Keratinocyte (primary cell): ENCODE measurements at regions not wholly inside any gene's neighbourhood (a gene's known extent, or its start where the extent isn't known, plus 50 kb on each side); places are given as distances from the start of the nearest gene placed in this dataset.
A peak's percentile ranks its signal among the peaks of the same experiment; 100 is the strongest.

Experiments used
- DNase-seq: peaks from one replicate; pipeline ENCODE4 v3.0.0-alpha.2; 2011; ENCODE audit warnings: low read depth, missing footprints, low spot score
- FAIRE-seq: peaks from 2 replicates; lab custom pipeline; 2011; peaks lifted over from hg19 to GRCh38; lab: Jason Lieb, UNC
- H2AFZ ChIP-seq: 2 replicates; pipeline ENCODE4 v1.6.0; 2012; ENCODE audit warnings: low read length, control low read depth, inconsistent platforms; ENCODE audit not compliant: control insufficient read depth
- H3K27ac ChIP-seq: 2 replicates; pipeline ENCODE4 v1.5.1; 2011; ENCODE audit warnings: low read length; ENCODE audit not compliant: control insufficient read depth, insufficient read depth
- H3K27me3 ChIP-seq: 3 replicates; pipeline ENCODE4 v1.6.0; 2011; ENCODE audit warnings: low read length; ENCODE audit not compliant: control insufficient read depth, insufficient read depth; ENCODE audit errors: extremely low read depth
- H3K36me3 ChIP-seq, 2 experiments: 2 replicates in 1 of 2; 3 replicates in 1 of 2; pipeline ENCODE4 v1.5.1; 2011; ENCODE audit warnings: low read length in 2 of 2, mild to moderate bottlenecking in 1 of 2; ENCODE audit not compliant: control insufficient read depth in 2 of 2, insufficient read depth in 2 of 2; ENCODE audit errors: extremely low read depth in 1 of 2
- H3K4me1 ChIP-seq: 3 replicates; pipeline ENCODE4 v1.5.1; 2011; ENCODE audit warnings: low read length; ENCODE audit not compliant: control insufficient read depth, insufficient read depth; ENCODE audit errors: extremely low read depth
- H3K4me2 ChIP-seq: 3 replicates; pipeline ENCODE4 v1.6.0; 2011; ENCODE audit warnings: low read depth, low read length; ENCODE audit not compliant: control insufficient read depth, insufficient read depth; ENCODE audit errors: extremely low read depth
- H3K4me3 ChIP-seq, 3 experiments: fragments of 200-600 bp in 1 of 3; sonication (generic) in 1 of 3; 2 replicates in 2 of 3; 3 replicates in 1 of 3; pipeline ENCODE4 v1.5.1; 2011 to 2016; ENCODE audit warnings: low read length in 3 of 3, mild to moderate bottlenecking in 3 of 3, control low read depth in 2 of 3, inconsistent platforms in 1 of 3, low read depth in 1 of 3, mixed read lengths in 1 of 3, mixed run types in 1 of 3, moderate library complexity in 1 of 3; ENCODE audit not compliant: control insufficient read depth in 2 of 3, insufficient read depth in 2 of 3; ENCODE audit errors: extremely low read depth in 1 of 3
- H3K79me2 ChIP-seq: 2 replicates; pipeline ENCODE4 v1.6.0; 2012; ENCODE audit warnings: low read length; ENCODE audit not compliant: control insufficient read depth, insufficient read depth
- H3K9ac ChIP-seq: 3 replicates; pipeline ENCODE4 v1.6.0; 2011; ENCODE audit warnings: low read length; ENCODE audit not compliant: control insufficient read depth, insufficient read depth; ENCODE audit errors: extremely low read depth
- H3K9me1 ChIP-seq: 3 replicates; pipeline ENCODE4 v1.6.0; 2011; ENCODE audit warnings: low read length; ENCODE audit not compliant: control insufficient read depth, insufficient read depth; ENCODE audit errors: extremely low read depth
- H3K9me3 ChIP-seq: 2 replicates; pipeline ENCODE4 v1.5.1; 2012; ENCODE audit warnings: low read depth, low read length; ENCODE audit not compliant: control insufficient read depth
- H4K20me1 ChIP-seq: 3 replicates; pipeline ENCODE4 v1.6.0; 2011; ENCODE audit warnings: low read length; ENCODE audit not compliant: control insufficient read depth, insufficient read depth; ENCODE audit errors: extremely low read depth
- CTCF ChIP-seq, 3 experiments: IDR thresholded peaks in 1 of 3; conservative IDR thresholded peaks in 1 of 3; optimal IDR thresholded peaks in 1 of 3; 2 replicates in 2 of 3; 3 replicates in 1 of 3; pipeline versions ENCODE3 to v1.5.1; 2011; ENCODE audit warnings: low read length in 3 of 3, mild to moderate bottlenecking in 3 of 3, moderate library complexity in 2 of 3, control low read depth in 1 of 3, inconsistent platforms in 1 of 3; ENCODE audit not compliant: insufficient read depth in 2 of 3; ENCODE audit errors: extremely low read depth in 1 of 3
- EZH2 ChIP-seq: IDR thresholded peaks from one replicate; pipeline ENCODE4 v1.6.1; 2012; ENCODE audit warnings: inconsistent platforms, mild to moderate bottlenecking, low read length, moderate library complexity
- dilution Hi-C: fragments of 300-500 bp; cut with MboI; formaldehyde crosslinking; loops from one replicate; pipeline ENCODE4 v1.7.0; 2020; ENCODE audit warnings: low sequenced_read_pairs; ENCODE audit not compliant: extremely low pct_ligation_motif_present

GRCh38 chr6:26243132-26243531, 121.9 kb upstream of the BTN3A2 start:
- H3K27ac ChIP-seq: peak overlapping the region; percentile 44
- no peaks in the 10 kb centered on the region for H3K27me3 ChIP-seq
- H4K20me1 ChIP-seq: no peaks in the 10 kb centered on the region
- no peak overlapping the region for H3K4me3 ChIP-seq
- no peaks in the 10 kb centered on the region for H3K9me3 ChIP-seq
- H3K9me1 ChIP-seq: no peaks in the 10 kb centered on the region
- dilution Hi-C loops: no loop called here
- FAIRE-seq (peak; percentile 57), DNase-seq (no peak)
- TF ChIP-seq EZH2: no peak
- TF ChIP-seq CTCF (optimal IDR thresholded peaks at IDR 0.05 in 1 of 3, IDR thresholded peaks at IDR 0.05 in 1 of 3, conservative IDR thresholded peaks at IDR 0.05 in 1 of 3; ENCODE audit: extremely low read depth in 1 of 3, insufficient read depth in 2 of 3, low read length in 3 of 3): no peak
- H2AFZ ChIP-seq: no peak overlapping the region
- H3K79me2 ChIP-seq: no peaks in the 10 kb centered on the region
- peaks cover 13% of the 10 kb centered on the region for H3K4me1 ChIP-seq
- no peak overlapping the region for H3K9ac ChIP-seq
- H3K4me2 ChIP-seq: no peak overlapping the region
- H3K36me3 ChIP-seq: no peaks in the 10 kb centered on the region

DNA sequence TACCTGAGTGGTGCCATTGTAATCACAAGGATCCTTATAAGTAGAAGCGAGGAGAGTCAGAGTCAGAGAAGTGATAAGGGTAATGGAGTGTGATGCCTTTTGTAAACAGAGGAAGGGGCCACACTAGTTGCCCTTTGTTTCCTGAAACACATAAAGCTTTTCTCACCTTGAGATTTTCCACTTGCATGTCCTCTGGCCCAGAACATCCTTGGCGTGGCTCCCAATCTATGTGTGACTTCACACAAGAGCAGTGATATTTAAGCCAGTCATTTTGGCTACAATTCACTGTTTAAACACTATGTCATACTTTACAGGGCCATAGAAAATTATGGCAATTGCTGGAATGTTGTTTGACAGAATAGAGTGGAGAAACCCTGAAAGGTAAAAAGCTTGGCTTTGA, 121.2 kb upstream of the BTN3A2 start:
- Histone ChIP-seq H3K4me1 (peaks cover 13% of the 10 kb centered on the region), H3K9me1 (no peaks in the 10 kb centered on the region), H3K4me2 (no peak overlapping the region), H3K27ac (peak overlapping the region; percentile 44), H3K27me3 (no peaks in the 10 kb centered on the region), H3K79me2 (no peaks in the 10 kb centered on the region), H2AFZ (no peak overlapping the region), H3K36me3 (no peaks in the 10 kb centered on the region), H4K20me1 (no peaks in the 10 kb centered on the region), H3K9me3 (no peaks in the 10 kb centered on the region), H3K9ac (peak overlapping the region; percentile 6), H3K4me3 (no peak overlapping the region)
- FAIRE-seq: no peak
- dilution Hi-C loops: no loop called here
- TF ChIP-seq EZH2: no peak
- TF ChIP-seq CTCF (optimal IDR thresholded peaks at IDR 0.05 in 1 of 3, IDR thresholded peaks at IDR 0.05 in 1 of 3, conservative IDR thresholded peaks at IDR 0.05 in 1 of 3; ENCODE audit: extremely low read depth in 1 of 3, insufficient read depth in 2 of 3, low read length in 3 of 3): no peak
- no peak for DNase-seq
